Common myeloid progenitor, CD34-positive (primary cell): ENCODE measurements at regions not wholly inside any gene's neighbourhood (a gene's known extent, or its start where the extent isn't known, plus 50 kb on each side); places are given as distances from the start of the nearest gene placed in this dataset.

Experiments used
- CTCF ChIA-PET: fragments of 350-600 bp; sonication (Branson Sonifier 250); formaldehyde crosslinking; loops from one replicate; lab custom pipeline; 2021; ENCODE audit warnings: antibody characterized with exemption; lab: Charles Lee
- POLR2A ChIA-PET: fragments of 350-600 bp; sonication (Branson Sonifier 250); formaldehyde crosslinking; loops from one replicate; lab custom pipeline; 2021; ENCODE audit warnings: antibody characterized with exemption; lab: Charles Lee
- DNase-seq, 3 donors: peaks; one replicate each; pipeline versions ENCODE4 v3.0.0 to v3.0.0-alpha.2; 2013
- H3K27ac ChIP-seq, 2 experiments: 1 replicate in 1 of 2; 2 replicates in 1 of 2; pipeline ENCODE4 v1.7.0; 2013; ENCODE audit warnings: inconsistent platforms in 2 of 2, low read length in 2 of 2, mild to moderate bottlenecking in 2 of 2, low read depth in 1 of 2, moderate library complexity in 1 of 2; ENCODE audit not compliant: severe bottlenecking in 2 of 2, insufficient read depth in 1 of 2, poor library complexity in 1 of 2
- H3K27me3 ChIP-seq, 5 experiments: replicated peaks in 2 of 5; 1 replicate in 3 of 5; 2 replicates in 2 of 5; pipeline versions ENCODE4 v1.6.1 to v1.7.0; 2013; ENCODE audit warnings: low read length in 4 of 5, mild to moderate bottlenecking in 2 of 5, moderate library complexity in 2 of 5, inconsistent platforms in 1 of 5; ENCODE audit not compliant: insufficient read depth in 5 of 5, control insufficient read depth in 4 of 5
- H3K36me3 ChIP-seq, 4 experiments: 1 replicate in 2 of 4; 2 replicates in 2 of 4; pipeline versions ENCODE4 v1.6.1 to v1.7.0; 2013; ENCODE audit warnings: low read length in 3 of 4, control low read depth in 1 of 4, mild to moderate bottlenecking in 1 of 4; ENCODE audit not compliant: control insufficient read depth in 4 of 4, insufficient read depth in 4 of 4
- H3K4me1 ChIP-seq, 4 experiments: 1 replicate in 3 of 4; 2 replicates in 1 of 4; pipeline versions ENCODE4 v1.6.1 to v1.7.1; 2013; ENCODE audit warnings: low read length in 3 of 4, mild to moderate bottlenecking in 3 of 4, control low read depth in 1 of 4, inconsistent platforms in 1 of 4, moderate library complexity in 1 of 4; ENCODE audit not compliant: control insufficient read depth in 4 of 4, insufficient read depth in 4 of 4; ENCODE audit errors: control extremely low read depth in 1 of 4
- H3K4me3 ChIP-seq, 7 experiments: 1 replicate in 4 of 7; 2 replicates in 3 of 7; pipeline versions ENCODE4 v1.5.1 to v1.7.0; 2013; ENCODE audit warnings: mild to moderate bottlenecking in 7 of 7, low read length in 6 of 7, moderate library complexity in 6 of 7, inconsistent platforms in 2 of 7, low read depth in 2 of 7, control low read depth in 1 of 7; ENCODE audit not compliant: insufficient read depth in 4 of 7, control insufficient read depth in 1 of 7; ENCODE audit errors: extremely low read depth in 1 of 7
- H3K9me3 ChIP-seq, 5 experiments: 1 replicate in 4 of 5; 2 replicates in 1 of 5; pipeline versions ENCODE4 v1.6.1 to v1.7.1; 2013; ENCODE audit warnings: low read length in 4 of 5, mild to moderate bottlenecking in 2 of 5, inconsistent platforms in 1 of 5, low read depth in 1 of 5, moderate library complexity in 1 of 5; ENCODE audit not compliant: control insufficient read depth in 4 of 5, insufficient read depth in 2 of 5; ENCODE audit errors: control extremely low read depth in 1 of 5
- WGBS: methylation state at CpG from one replicate; pipeline ENCODE4 v1.1.5; 2013; ENCODE audit not compliant: insufficient coverage; 5-methylcytosine and 5-hydroxymethylcytosine counted together

DNA sequence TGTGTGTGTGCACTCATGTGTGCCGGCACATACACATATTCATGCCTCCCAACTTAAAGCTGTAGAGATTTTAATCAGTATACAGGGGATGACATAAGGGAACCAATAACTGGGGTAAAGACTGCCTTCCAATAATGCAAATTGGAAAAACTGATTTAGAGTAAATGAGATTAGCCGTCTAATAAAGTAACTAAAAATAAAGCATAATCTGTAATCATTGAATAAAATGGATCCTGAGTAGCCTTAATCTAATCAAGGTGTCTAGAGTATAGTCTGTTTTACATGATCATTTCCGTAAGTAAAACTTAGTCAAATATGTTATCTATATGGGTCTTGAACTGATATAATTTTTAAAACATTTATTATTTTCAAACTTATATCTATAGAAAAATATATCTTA is 925.8 kb downstream of the FSTL5 start:
- ChIA-PET CTCF (no interaction called here), POLR2A (no interaction called here)
- WGBS, result no CpG with 5 or more reads among the region's 3 CpGs
- Histone ChIP-seq H3K27ac (no peak overlapping the region), H3K4me3 (no peak overlapping the region), H3K36me3 (no peaks in the 10 kb centered on the region), H3K27me3 (no peaks in the 10 kb centered on the region), H3K4me1 (no peaks in the 10 kb centered on the region), H3K9me3 (no peaks in the 10 kb centered on the region)
- no peak for DNase-seq

DNA sequence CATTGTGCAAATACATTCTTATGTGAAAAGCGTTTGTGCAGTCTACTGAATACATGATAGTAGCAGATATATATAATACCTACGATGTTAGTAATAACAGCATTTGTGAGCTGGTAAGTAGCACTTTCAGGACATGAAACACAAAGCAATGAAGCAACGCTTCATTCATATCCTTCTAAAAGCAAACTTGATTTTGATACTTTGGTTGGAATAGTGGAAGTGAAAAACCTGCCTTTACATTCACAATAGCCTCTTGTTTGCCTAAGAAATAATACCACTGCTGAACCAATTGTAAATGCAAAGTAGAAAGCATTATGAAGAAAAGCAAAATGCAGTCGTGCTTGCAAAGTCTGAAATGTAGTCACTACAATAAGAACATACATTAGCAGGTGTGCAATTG is 926.3 kb downstream of the FSTL5 start:
- no CpG with 5 or more reads among the region's 4 CpGs for WGBS
- ChIA-PET POLR2A (no interaction called here), CTCF (no interaction called here)
- Histone ChIP-seq H3K27me3 (no peaks in the 10 kb centered on the region), H3K36me3 (no peaks in the 10 kb centered on the region), H3K4me1 (no peaks in the 10 kb centered on the region), H3K27ac (no peak overlapping the region), H3K9me3 (no peaks in the 10 kb centered on the region), H3K4me3 (no peak overlapping the region)
- DNase-seq, result no peak

DNA sequence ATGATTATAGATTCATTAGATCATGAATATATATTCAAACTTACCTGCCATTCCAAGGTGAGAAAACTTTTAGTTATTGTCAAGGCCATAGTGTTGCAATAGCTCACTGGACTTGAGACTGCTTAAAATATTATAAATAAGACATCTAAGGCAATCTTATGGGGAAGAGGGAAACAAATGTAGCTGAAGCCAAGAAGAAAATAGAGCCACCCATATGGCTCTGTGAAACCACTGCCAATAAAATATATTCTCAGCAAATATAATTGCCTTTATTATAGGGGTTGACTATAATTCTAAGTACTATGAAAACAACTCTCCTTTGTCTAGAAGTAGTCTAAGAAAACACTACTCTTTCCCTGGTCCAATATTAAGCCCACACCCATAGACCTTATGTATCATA is 938.5 kb downstream of the FSTL5 start:
- CTCF ChIA-PET, result no interaction called here
- Histone ChIP-seq H3K36me3 (no peaks in the 10 kb centered on the region), H3K27me3 (no peaks in the 10 kb centered on the region), H3K4me1 (no peaks in the 10 kb centered on the region), H3K9me3 (peaks cover 0 to 6% (median 0%) of the 10 kb centered on the region in 5 experiments), H3K27ac (no peak overlapping the region), H3K4me3 (no peak overlapping the region)
- DNase-seq, result no peak
- POLR2A ChIA-PET, result no interaction called here

DNA sequence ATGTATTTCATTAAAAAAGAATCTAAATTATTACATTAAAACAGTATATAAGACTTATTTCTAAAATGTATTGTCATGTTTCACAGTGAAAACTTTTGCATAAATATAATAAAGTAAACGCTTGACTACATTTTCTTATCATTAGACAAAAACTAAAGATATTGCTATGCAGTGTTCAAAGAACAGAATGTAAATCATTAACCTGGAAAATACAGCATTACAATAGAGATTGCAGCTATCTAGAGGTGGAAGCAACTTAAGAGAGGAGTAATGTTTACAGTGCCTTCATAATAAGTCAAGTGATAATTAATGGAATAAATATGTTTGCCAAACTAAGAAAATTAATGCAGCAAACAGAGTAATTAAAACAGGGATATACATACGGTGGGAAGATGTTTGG is 940.9 kb downstream of the FSTL5 start:
- CTCF ChIA-PET, result no interaction called here
- Histone ChIP-seq H3K4me1 (no peaks in the 10 kb centered on the region), H3K36me3 (no peaks in the 10 kb centered on the region), H3K27me3 (no peaks in the 10 kb centered on the region), H3K9me3 (peaks cover 0 to 6% (median 0%) of the 10 kb centered on the region in 5 experiments), H3K27ac (no peak overlapping the region), H3K4me3 (no peak overlapping the region)
- POLR2A ChIA-PET, result no interaction called here
- no peak for DNase-seq
- no CpG with 5 or more reads among the region's 2 CpGs for WGBS

GRCh38 chr4:161208564-161208963 is 955.2 kb downstream of the FSTL5 start:
- no peak overlapping the region for H3K4me3 ChIP-seq
- H3K4me1 ChIP-seq, result no peaks in the 10 kb centered on the region
- POLR2A ChIA-PET, result no interaction called here
- CTCF ChIA-PET, result no interaction called here
- no peak for DNase-seq
- H3K27ac ChIP-seq, result no peak overlapping the region
- H3K9me3 ChIP-seq, result no peaks in the 10 kb centered on the region
- no CpG with 5 or more reads among the region's 1 CpG for WGBS
- H3K27me3 ChIP-seq, result no peaks in the 10 kb centered on the region
- H3K36me3 ChIP-seq, result no peaks in the 10 kb centered on the region

GRCh38 chr4:161206528-161207080 is 957.2 kb downstream of the FSTL5 start:
- DNase-seq, result no peak
- Histone ChIP-seq H3K4me1 (no peaks in the 10 kb centered on the region), H3K27ac (no peak overlapping the region), H3K9me3 (no peaks in the 10 kb centered on the region), H3K27me3 (no peaks in the 10 kb centered on the region), H3K36me3 (no peaks in the 10 kb centered on the region), H3K4me3 (no peak overlapping the region)
- ChIA-PET CTCF (no interaction called here), POLR2A (no interaction called here)
- WGBS, result 100% methylated on average over 1 of the region's 2 CpGs

DNA sequence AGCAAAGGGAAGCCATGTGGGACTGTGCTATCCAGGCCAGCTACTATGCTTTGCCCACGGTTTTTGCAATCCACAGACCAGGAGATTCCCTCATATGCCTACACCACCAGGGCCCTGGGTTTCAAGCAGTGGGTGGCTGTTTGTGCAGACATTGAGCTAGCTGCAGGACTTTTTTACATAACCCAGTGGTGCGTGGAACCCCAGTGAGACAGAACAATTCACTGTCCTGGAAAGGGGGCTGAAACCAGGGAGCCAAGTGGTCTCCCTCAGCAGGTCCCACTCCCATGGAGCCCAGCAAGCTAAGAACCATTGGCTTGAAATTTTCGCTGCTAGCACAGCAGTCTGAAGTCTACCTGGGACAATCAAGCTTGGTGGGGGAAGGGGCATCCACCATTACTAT is 959.9 kb downstream of the FSTL5 start:
- no peak for DNase-seq
- ChIA-PET CTCF (no interaction called here), POLR2A (no interaction called here)
- H3K4me1 ChIP-seq, result no peaks in the 10 kb centered on the region
- WGBS, result 83% methylated on average over 2 of the region's 3 CpGs
- H3K4me3 ChIP-seq, result no peak overlapping the region
- no peaks in the 10 kb centered on the region for H3K27me3 ChIP-seq
- H3K27ac ChIP-seq, result no peak overlapping the region
- no peaks in the 10 kb centered on the region for H3K36me3 ChIP-seq
- no peaks in the 10 kb centered on the region for H3K9me3 ChIP-seq
